Stimulated activated CD8-positive, alpha-beta memory T cell treated with anti-CD3 and anti-CD28 coated beads, Interleukin-15, amount 100 ng/mL, for 1 hour (primary cell): ENCODE measurements at regions not wholly inside any gene's neighbourhood (a gene's known extent, or its start where the extent isn't known, plus 50 kb on each side); places are given as distances from the start of the nearest gene placed in this dataset.

ENCODE experiments used
- DNase-seq: peaks from one replicate; pipeline ENCODE4 v3.0.0-alpha.2; 2020; ENCODE audit warnings: low read depth

DNA sequence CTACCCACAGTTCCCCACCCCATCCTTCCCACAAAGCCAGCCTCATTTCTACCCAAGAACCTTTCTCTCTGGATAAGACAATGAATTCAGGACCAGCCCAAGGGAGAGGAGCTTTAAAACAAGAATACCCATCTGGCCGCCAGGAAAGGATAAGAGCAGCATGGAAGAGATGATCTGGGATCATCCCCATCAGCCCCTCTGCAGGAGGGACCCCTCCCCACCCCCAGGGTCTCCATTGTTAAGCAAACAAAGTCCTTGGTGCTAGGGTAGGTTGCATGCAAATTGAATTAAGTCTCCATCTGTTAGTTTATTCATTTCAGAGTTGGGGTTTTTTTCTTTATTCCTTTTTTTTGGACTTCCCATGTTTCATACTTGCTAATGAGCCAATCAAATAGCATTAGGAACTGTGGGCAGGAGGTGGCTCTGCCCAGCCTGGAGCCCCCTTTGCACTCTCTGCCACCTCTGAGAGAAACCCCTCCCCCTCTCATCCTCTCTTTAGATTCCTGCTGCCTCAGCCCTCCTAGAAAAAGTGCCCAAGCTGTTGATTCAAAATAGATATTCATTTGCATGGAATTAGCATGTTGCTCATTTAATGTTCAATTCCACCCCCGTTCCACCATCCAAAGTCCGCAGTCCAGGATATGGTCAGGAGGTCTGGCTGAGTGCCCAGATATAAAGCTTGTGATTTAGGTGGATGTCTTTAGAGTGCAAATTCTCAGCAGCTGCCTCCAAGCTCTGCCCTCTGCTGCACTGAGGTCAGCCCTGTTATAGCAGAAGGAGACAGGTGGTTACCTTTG, 138.5 kb upstream of the NCAM1 start:
- no peak for DNase-seq

DNA sequence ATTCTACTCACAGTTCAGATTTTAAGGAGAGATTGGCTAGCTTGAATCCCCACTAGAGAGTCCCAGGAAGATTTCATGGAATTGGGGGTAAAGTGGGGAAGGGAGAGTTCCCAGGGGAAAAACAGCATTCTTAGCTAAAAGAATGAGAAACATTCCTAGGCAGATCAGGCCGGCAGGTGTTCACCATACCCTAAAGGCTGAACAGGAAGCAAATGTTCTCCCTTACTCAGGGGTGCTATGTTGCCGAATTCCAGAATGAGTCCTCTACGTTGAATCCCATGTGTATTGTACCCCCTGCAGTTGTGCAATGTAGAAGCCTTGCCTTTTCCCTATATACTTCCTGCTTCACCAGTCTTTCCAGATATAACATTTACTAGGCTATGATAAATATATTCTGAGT, 135.2 kb upstream of the NCAM1 start:
- no peak for DNase-seq

GRCh38 chr11:112826788-112827187, 134.4 kb upstream of the NCAM1 start:
- DNase-seq: no peak

DNA sequence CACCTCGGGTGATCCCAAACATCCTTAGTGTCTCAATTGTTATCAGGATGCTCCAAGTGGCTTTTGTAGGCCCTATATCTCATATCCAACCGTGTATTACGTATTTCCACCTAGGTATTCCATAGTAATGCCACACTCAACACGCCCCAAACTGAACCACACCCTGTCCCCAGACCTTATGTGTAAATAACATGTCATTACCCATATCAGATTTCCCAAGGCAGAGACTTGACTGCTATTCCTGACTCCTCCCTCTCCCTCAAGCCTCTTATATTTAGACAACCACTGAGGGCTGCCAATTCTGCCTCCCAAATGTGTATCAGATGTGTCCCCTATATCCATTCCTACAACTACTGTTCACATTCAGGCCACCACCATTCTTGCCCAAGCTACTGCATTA, 132.8 kb upstream of the NCAM1 start:
- DNase-seq: no peak

GRCh38 chr11:112829971-112830654, 131.1 kb upstream of the NCAM1 start:
- no peak for DNase-seq

GRCh38 chr11:112831041-112831440, 130.2 kb upstream of the NCAM1 start:
- no peak for DNase-seq

GRCh38 chr11:112831969-112832766, 129.1 kb upstream of the NCAM1 start:
- no peak for DNase-seq

- DNase-seq: no peak
Measured at GRCh38 chr11:112834277-112834755, 126.9 kb upstream of the NCAM1 start.

DNA sequence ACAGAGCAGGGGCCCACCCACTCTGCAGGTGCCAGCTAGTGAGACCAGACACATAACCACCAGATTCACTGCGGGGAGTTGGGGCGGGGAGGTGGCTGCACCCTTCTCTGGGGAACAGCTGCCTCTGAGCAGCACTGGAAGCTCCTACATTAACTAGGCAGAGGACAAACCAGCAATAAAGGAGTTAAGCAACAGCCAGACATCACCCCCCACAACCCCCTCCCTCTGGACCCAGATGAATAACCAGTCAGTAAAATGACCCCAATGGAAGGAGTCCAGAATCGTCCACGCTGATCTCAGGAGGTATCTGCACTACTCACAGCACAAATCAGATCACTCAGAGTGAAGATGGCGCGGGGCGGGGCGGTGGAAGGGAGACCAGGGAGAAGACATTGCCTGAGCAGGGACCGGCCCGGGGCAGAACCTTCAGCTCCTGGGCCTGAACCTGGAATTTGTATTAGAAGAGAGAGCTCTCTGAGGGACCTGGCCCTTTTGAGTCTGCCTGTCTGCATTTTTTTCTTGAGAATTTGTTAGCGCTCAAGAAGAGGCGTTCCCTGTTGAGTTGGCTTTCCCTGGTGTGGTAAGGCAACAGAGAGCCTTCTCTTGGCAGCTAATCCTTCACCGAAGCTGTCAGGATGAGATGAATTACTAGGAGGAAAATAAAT, 125.5 kb upstream of the NCAM1 start:
- DNase-seq: no peak

DNA sequence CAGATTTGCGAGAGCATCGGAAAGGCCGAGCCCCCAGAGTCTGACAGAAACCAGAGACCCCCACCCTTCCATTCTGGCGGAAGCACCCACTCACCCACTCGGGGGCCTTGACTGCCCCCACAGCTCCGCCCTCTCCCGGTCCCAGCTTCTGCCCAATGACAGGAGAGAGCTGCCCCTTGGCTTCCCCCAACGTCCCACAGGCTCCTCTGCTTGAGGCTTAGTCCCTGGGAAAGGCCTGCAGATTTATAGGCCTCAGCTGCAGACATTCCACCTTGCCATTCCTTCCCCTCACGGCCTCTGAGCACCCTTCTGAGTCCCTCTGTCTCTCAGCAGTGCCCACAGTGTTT, 125.0 kb upstream of the NCAM1 start:
- no peak for DNase-seq

DNA sequence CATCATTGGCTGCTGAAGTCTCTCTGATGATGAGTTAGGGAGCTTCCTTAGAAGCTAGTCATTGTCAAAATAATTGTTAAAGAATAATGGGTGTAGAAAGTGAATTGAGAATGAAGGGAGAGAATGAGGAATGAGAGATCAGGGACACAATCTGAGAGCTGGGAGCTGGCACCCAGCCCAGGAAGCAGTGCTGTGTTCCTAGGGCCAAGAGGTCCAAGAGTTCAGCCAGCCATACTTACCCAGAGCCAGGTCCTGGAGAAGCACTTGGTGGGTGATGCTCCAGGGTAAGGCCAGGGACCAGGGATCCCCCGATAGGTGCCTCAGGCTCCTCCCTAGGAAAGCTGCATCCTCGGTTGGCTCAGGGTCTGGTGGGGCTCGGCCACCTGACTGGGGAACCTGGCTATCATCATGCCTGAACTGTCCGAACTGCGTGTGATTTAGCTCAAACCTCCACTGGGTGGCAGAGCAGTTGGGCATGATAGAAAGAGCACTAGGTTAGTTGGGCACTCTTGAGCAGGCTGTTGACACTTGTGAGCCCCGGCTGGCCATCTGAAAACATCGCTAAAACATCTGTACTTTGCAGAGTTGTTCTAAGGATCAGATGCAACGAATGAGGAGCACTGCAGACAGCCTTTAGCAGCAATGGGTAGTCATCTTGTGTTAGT, 123.9 kb upstream of the NCAM1 start:
- no peak for DNase-seq

- no peak for DNase-seq
Measured at GRCh38 chr11:112839051-112839450, 122.2 kb upstream of the NCAM1 start.

- DNase-seq: no peak
Measured at GRCh38 chr11:112841729-112842128, 119.5 kb upstream of the NCAM1 start.

GRCh38 chr11:112842151-112842550, 119.1 kb upstream of the NCAM1 start:
- DNase-seq: no peak

DNA sequence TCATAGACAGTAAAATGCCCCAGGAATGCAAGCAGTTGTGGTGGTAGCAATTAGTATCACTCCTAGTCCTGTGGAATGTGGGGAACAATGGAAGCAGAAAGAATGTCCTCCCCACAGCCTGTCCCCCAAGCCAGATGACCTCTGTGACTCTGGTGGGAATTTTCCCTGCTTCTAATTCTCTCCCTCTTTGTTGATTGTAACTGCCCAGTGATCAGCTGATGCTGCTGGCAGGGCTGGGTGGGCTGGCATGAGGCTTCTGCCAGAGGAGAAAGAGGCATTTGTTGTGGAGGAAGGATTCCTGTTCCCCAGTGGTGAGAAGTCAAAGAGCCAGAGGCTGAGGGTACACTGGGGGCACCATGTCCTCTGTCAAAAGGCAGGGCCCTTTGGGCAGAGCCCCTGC, 116.7 kb upstream of the NCAM1 start:
- no peak for DNase-seq

DNA sequence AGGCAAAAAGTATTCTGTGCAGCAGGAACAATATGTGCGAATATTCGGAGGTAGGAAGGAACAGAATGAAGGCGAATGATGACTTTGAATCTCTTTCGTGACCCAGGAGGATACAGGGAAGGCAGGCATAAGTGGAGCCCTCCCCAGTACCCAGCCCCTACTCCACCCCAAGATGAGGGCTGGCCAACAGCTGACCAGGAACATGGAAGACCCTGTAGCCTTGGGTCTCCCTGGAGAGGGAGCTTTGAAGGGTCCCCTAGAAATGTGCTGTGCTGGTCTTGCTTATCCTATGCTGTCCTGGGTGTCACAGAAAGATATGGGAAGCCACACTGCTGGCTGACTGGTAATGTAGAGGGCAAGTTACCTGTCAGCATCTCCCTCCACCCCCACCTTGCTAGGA, 113.7 kb upstream of the NCAM1 start:
- DNase-seq: no peak

GRCh38 chr11:112852143-112852866, 108.9 kb upstream of the NCAM1 start:
- no peak for DNase-seq

- DNase-seq: no peak
Measured at GRCh38 chr11:112856133-112856532, 105.1 kb upstream of the NCAM1 start.

DNA sequence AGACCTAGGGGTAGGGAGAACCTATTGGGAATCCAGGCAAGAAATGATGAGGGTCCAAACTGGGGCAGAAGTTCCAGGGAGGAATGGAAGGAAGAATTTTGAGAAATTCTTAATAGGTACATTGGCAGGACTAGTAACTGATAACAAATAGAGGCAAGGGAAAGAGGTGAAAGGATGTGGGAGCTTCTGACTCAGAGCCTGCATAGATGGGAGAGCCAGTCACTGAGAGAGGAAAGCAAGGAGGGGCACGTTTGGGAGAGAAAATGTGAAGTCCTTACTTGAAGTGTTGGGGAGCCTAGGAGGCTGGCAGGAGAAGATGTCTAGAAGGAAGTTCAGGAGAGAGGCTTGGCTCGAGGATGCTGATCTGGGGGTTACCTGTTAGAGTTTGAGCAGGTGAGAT, 104.6 kb upstream of the NCAM1 start:
- DNase-seq: no peak

- DNase-seq: no peak
Measured at GRCh38 chr11:112858289-112859023, 102.8 kb upstream of the NCAM1 start.
